Neuronal stem cell (in vitro differentiated cells): ENCODE measurements at regions not wholly inside any gene's neighbourhood (a gene's known extent, or its start where the extent isn't known, plus 50 kb on each side); places are given as distances from the start of the nearest gene placed in this dataset.
"Not testable (repeated sequence)": the region's sequence is repeated elsewhere in the genome, so short reads cannot be mapped to it uniquely, and the experiment has no call there.

Experiments used
- DNase-seq: peaks from one replicate; pipeline ENCODE4 v3.0.0-alpha.2; 2013; ENCODE audit warnings: low spot score
- H2AFZ ChIP-seq: one replicate; pipeline ENCODE4 v1.6.1; 2013; ENCODE audit warnings: mild to moderate bottlenecking, low read length, inconsistent platforms
- H2AK5ac ChIP-seq: 2 replicates; pipeline ENCODE4 v1.6.1; 2013; ENCODE audit warnings: low read depth, mild to moderate bottlenecking, inconsistent platforms, low read length, moderate library complexity, mixed read lengths
- H2BK120ac ChIP-seq: 2 replicates; pipeline ENCODE4 v1.6.1; 2013; ENCODE audit warnings: low read depth, mild to moderate bottlenecking, inconsistent platforms, low read length, moderate library complexity, mixed read lengths
- H2BK12ac ChIP-seq: one replicate; pipeline ENCODE4 v1.6.1; 2013; ENCODE audit warnings: low read length, inconsistent platforms
- H2BK15ac ChIP-seq: 2 replicates; pipeline ENCODE4 v1.6.1; 2013; ENCODE audit warnings: mild to moderate bottlenecking, low read length, inconsistent platforms, mixed read lengths
- H2BK5ac ChIP-seq: one replicate; pipeline ENCODE4 v1.6.1; 2013; ENCODE audit warnings: inconsistent platforms, mild to moderate bottlenecking, low read length, moderate library complexity
- H3K14ac ChIP-seq: one replicate; pipeline ENCODE4 v1.6.1; 2013; ENCODE audit warnings: low read length, inconsistent platforms
- H3K18ac ChIP-seq: 2 replicates; pipeline ENCODE4 v1.6.1; 2013; ENCODE audit warnings: low read length, inconsistent platforms
- H3K23ac ChIP-seq: 2 replicates; pipeline ENCODE4 v1.6.1; 2013; ENCODE audit warnings: low read depth, mild to moderate bottlenecking, mixed read lengths, low read length, inconsistent platforms; ENCODE audit not compliant: poor library complexity
- H3K27ac ChIP-seq: replicated peaks from 3 replicates; pipeline ENCODE4 v1.5.1; 2013; ENCODE audit warnings: low read length, inconsistent platforms
- H3K27me3 ChIP-seq, 3 experiments: 2 replicates each; pipeline ENCODE4 v1.6.1; 2013; ENCODE audit warnings: low read length in 3 of 3, mild to moderate bottlenecking in 2 of 3, inconsistent platforms in 1 of 3, low read depth in 1 of 3, mixed read lengths in 1 of 3, moderate library complexity in 1 of 3; ENCODE audit not compliant: control insufficient read depth in 3 of 3, insufficient read depth in 3 of 3
- H3K36me3 ChIP-seq, 2 donors: replicated peaks in 1 of 2; 2 replicates each; pipeline ENCODE4 v1.6.1; 2013; ENCODE audit warnings: low read length in 2 of 2; ENCODE audit not compliant: control insufficient read depth in 2 of 2, insufficient read depth in 2 of 2
- H3K4ac ChIP-seq: 2 replicates; pipeline ENCODE4 v1.6.1; 2013; ENCODE audit warnings: inconsistent platforms, mild to moderate bottlenecking, low read length, moderate library complexity
- H3K4me1 ChIP-seq, 2 donors: 1 replicate in 1 of 2; 2 replicates in 1 of 2; pipeline ENCODE4 v1.6.1; 2013; ENCODE audit warnings: low read length in 2 of 2, low read depth in 1 of 2; ENCODE audit not compliant: control insufficient read depth in 2 of 2, insufficient read depth in 1 of 2
- H3K4me2 ChIP-seq: one replicate; pipeline ENCODE4 v1.6.1; 2013; ENCODE audit warnings: mild to moderate bottlenecking, low read length, inconsistent platforms; ENCODE audit not compliant: insufficient read depth, poor library complexity, severe bottlenecking
- H3K4me3 ChIP-seq, 2 donors: 2 replicates each; pipeline ENCODE4 v1.5.1; 2013; ENCODE audit warnings: low read length in 2 of 2, mild to moderate bottlenecking in 2 of 2, inconsistent platforms in 1 of 2, moderate library complexity in 1 of 2
- H3K79me1 ChIP-seq: one replicate; pipeline ENCODE4 v1.6.1; 2013; ENCODE audit warnings: low read depth, mild to moderate bottlenecking, inconsistent platforms, low read length, moderate library complexity
- H3K9ac ChIP-seq: one replicate; pipeline ENCODE4 v1.6.1; 2013; ENCODE audit warnings: mild to moderate bottlenecking, low read depth, low read length, inconsistent platforms; ENCODE audit not compliant: poor library complexity
- H3K9me3 ChIP-seq, 2 donors: replicated peaks in 1 of 2; 2 replicates each; pipeline versions ENCODE3 to v1.6.1; 2013; ENCODE audit warnings: low read length in 2 of 2, mild to moderate bottlenecking in 2 of 2, inconsistent platforms in 1 of 2, low read depth in 1 of 2, mixed read lengths in 1 of 2, moderate library complexity in 1 of 2; ENCODE audit not compliant: control insufficient read depth in 2 of 2, insufficient read depth in 1 of 2
- H4K8ac ChIP-seq: one replicate; pipeline ENCODE4 v1.6.1; 2013; ENCODE audit warnings: low read depth, mild to moderate bottlenecking, inconsistent platforms, low read length, moderate library complexity
- H4K91ac ChIP-seq: one replicate; pipeline ENCODE4 v1.6.1; 2013; ENCODE audit warnings: low read length, low read depth, mild to moderate bottlenecking, inconsistent platforms; ENCODE audit not compliant: poor library complexity
- WGBS, 2 donors: extraction: QIAGEN DNeasy Blood & Tissue Kit; methylation state at CpG; one replicate each; pipeline ENCODE4 v1.1.7; 2013; ENCODE audit warnings: missing lambda C conversion rate in 2 of 2, mixed read lengths in 1 of 2; ENCODE audit not compliant: insufficient read length in 2 of 2, insufficient replicate concordance in 1 of 2; ENCODE audit errors: extremely low coverage in 2 of 2; 5-methylcytosine and 5-hydroxymethylcytosine counted together

DNA sequence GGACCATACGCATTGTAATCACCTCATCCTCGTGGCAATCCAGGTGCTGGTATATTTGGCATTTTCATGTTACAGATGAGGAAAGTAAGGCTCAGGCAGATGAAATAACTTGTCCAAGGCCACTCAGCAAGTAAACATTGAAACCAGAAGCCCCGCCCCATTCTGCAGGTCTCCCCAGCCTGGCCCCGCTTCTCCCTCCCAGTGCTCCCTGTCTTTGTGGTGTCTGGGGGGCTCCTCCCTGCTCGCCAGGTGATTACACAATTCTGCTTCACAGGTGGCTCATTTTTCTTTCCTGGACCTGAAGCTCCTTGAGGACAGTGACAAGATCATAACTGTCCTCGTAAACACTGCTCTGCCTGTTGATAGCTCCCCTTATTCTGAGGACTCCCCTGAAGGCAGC lies 531.5 kb upstream of the B3GAT1 start:
- no peaks in the 10 kb centered on the region for H3K9me3 ChIP-seq
- H4K91ac ChIP-seq: no peak overlapping the region
- H3K36me3 ChIP-seq: no peaks in the 10 kb centered on the region
- no peak overlapping the region for H3K23ac ChIP-seq
- no peak overlapping the region for H2BK120ac ChIP-seq
- no peak overlapping the region for H2BK5ac ChIP-seq
- H3K4me1 ChIP-seq: peaks cover 8 to 17% of the 10 kb centered on the region in 2 donors
- H3K4me3 ChIP-seq: no peak overlapping the region
- H3K9ac ChIP-seq: no peak overlapping the region
- no peak overlapping the region for H4K8ac ChIP-seq
- WGBS, 2 donors: no CpG with 5 or more reads among the region's 6 CpGs
- H2AFZ ChIP-seq: no peak overlapping the region
- H3K18ac ChIP-seq: no peak overlapping the region
- no peak overlapping the region for H3K4me2 ChIP-seq
- no peaks in the 10 kb centered on the region for H3K79me1 ChIP-seq
- H3K27ac ChIP-seq: no peak overlapping the region
- no peak overlapping the region for H2AK5ac ChIP-seq
- H3K14ac ChIP-seq: no peak overlapping the region
- DNase-seq: no peak
- H3K27me3 ChIP-seq: no peaks in the 10 kb centered on the region
- H3K4ac ChIP-seq: no peak overlapping the region
- H2BK15ac ChIP-seq: peak overlapping the region; percentile 59
- H2BK12ac ChIP-seq: no peak overlapping the region

GRCh38 chr11:134942681-134943080 lies 530.6 kb upstream of the B3GAT1 start:
- no peak overlapping the region for H3K14ac ChIP-seq
- no peaks in the 10 kb centered on the region for H3K27me3 ChIP-seq
- no peak overlapping the region for H4K91ac ChIP-seq
- no peak for DNase-seq
- H3K23ac ChIP-seq: no peak overlapping the region
- no peak overlapping the region for H3K27ac ChIP-seq
- H3K9ac ChIP-seq: no peak overlapping the region
- no peak overlapping the region for H2AFZ ChIP-seq
- no peak overlapping the region for H3K4me3 ChIP-seq
- H2BK120ac ChIP-seq: no peak overlapping the region
- H3K9me3 ChIP-seq: no peaks in the 10 kb centered on the region
- no peaks in the 10 kb centered on the region for H3K79me1 ChIP-seq
- no peak overlapping the region for H3K4me2 ChIP-seq
- H4K8ac ChIP-seq: no peak overlapping the region
- no peak overlapping the region for H3K4ac ChIP-seq
- H2BK5ac ChIP-seq: no peak overlapping the region
- H2BK15ac ChIP-seq: no peak overlapping the region
- WGBS, 2 donors: no CpG with 5 or more reads among the region's 12 CpGs
- H3K18ac ChIP-seq: no peak overlapping the region
- H2BK12ac ChIP-seq: no peak overlapping the region
- H3K36me3 ChIP-seq: no peaks in the 10 kb centered on the region
- no peak overlapping the region for H2AK5ac ChIP-seq
- peaks cover 8 to 20% of the 10 kb centered on the region in 2 donors for H3K4me1 ChIP-seq

GRCh38 chr11:134941936-134942600 lies 530.0 kb upstream of the B3GAT1 start:
- H3K36me3 ChIP-seq, H2AFZ ChIP-seq, H2BK120ac ChIP-seq, H3K27me3 ChIP-seq, H3K9ac ChIP-seq, H2BK5ac ChIP-seq, H3K23ac ChIP-seq, H4K8ac ChIP-seq, H3K4ac ChIP-seq, H3K4me2 ChIP-seq, DNase-seq, H3K9me3 ChIP-seq, H3K14ac ChIP-seq, H2BK15ac ChIP-seq, H3K79me1 ChIP-seq, H2BK12ac ChIP-seq, H3K18ac ChIP-seq, H3K27ac ChIP-seq, H3K4me3 ChIP-seq, H4K91ac ChIP-seq: not testable (repeated sequence)
- peak overlapping the region; percentile 24 for H2AK5ac ChIP-seq
- WGBS, 2 donors: no CpG with 5 or more reads among the region's 18 CpGs
- H3K4me1 ChIP-seq: peaks cover 8 to 20% of the 10 kb centered on the region in 2 donors

DNA sequence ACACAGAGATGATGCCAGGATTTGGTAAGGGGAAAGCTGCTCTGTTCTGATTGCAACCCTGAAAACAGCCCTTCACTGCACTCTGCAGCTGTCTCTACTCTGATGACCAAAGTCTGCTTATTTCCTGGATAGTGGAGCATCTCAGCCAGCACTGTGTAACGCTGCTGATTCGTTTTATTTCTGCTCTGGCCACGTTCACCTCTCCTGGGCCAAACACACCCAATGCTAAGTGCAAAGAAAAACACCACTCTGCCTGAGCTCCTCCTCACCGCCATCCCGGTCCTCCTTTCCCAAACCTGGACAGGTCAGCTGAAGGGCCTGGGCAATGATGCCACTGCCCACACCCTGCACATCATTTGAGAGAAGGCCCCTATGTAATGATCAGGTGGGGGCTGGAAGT lies 529.3 kb upstream of the B3GAT1 start:
- Histone ChIP-seq H3K14ac (no peak overlapping the region), H3K79me1 (no peaks in the 10 kb centered on the region), H3K4me2 (no peak overlapping the region), H2BK120ac (no peak overlapping the region), H3K23ac (no peak overlapping the region), H3K4me1 (peaks cover 8 to 20% of the 10 kb centered on the region in 2 donors), H4K8ac (no peak overlapping the region), H2BK15ac (no peak overlapping the region), H3K27ac (no peak overlapping the region), H2AFZ (no peak overlapping the region), H2BK5ac (no peak overlapping the region), H3K36me3 (no peaks in the 10 kb centered on the region), H3K4ac (no peak overlapping the region), H3K9ac (no peak overlapping the region), H3K4me3 (no peak overlapping the region), H2AK5ac (no peak overlapping the region), H2BK12ac (no peak overlapping the region), H3K9me3 (no peaks in the 10 kb centered on the region), H3K27me3 (no peaks in the 10 kb centered on the region), H3K18ac (no peak overlapping the region), H4K91ac (no peak overlapping the region)
- no peak for DNase-seq
- no CpG with 5 or more reads among the region's 5 CpGs for WGBS, 2 donors
